ENCODE measurements at regions not wholly inside any gene's neighbourhood (a gene's known extent, or its start where the extent isn't known, plus 50 kb on each side); places are given as distances from the start of the nearest gene placed in this dataset.
"Not testable (repeated sequence)": the region's sequence is repeated elsewhere in the genome, so short reads cannot be mapped to it uniquely, and the experiment has no call there.

GRCh38 chrX:28205126-28205525 is 223.9 kb upstream of the DCAF8L1 start:
- DNase-seq (ENCODE audit: low spot score): no peak

- no peak for DNase-seq (ENCODE audit: low spot score)
Observed at GRCh38 chrX:28189011-28189410, 207.8 kb upstream of the DCAF8L1 start.

- no peak for DNase-seq (ENCODE audit: low spot score)
Observed at GRCh38 chrX:28188526-28188925, 207.3 kb upstream of the DCAF8L1 start.

- DNase-seq (ENCODE audit: low spot score): no peak
Observed at GRCh38 chrX:28180096-28180495, 198.8 kb upstream of the DCAF8L1 start.

- DNase-seq (ENCODE audit: low spot score): no peak
Observed at GRCh38 chrX:28178206-28178605, 197.0 kb upstream of the DCAF8L1 start.

- DNase-seq (ENCODE audit: low spot score): no peak
Observed at GRCh38 chrX:28177202-28177601, 196.0 kb upstream of the DCAF8L1 start.

- DNase-seq (ENCODE audit: low spot score): no peak
Observed at GRCh38 chrX:28170713-28171112, 189.5 kb upstream of the DCAF8L1 start.

GRCh38 chrX:28158019-28158777 is 176.9 kb upstream of the DCAF8L1 start:
- DNase-seq (ENCODE audit: low spot score): no peak

GRCh38 chrX:28152263-28152662 is 171.0 kb upstream of the DCAF8L1 start:
- DNase-seq (ENCODE audit: low spot score): not testable (repeated sequence)

- DNase-seq (ENCODE audit: low spot score): no peak
Observed at GRCh38 chrX:28135378-28136047, 154.3 kb upstream of the DCAF8L1 start.

GRCh38 chrX:28133763-28134162 is 152.5 kb upstream of the DCAF8L1 start:
- DNase-seq (ENCODE audit: low spot score): no peak

GRCh38 chrX:28127662-28128061 is 146.4 kb upstream of the DCAF8L1 start:
- no peak for DNase-seq (ENCODE audit: low spot score)

GRCh38 chrX:28126886-28127285 is 145.6 kb upstream of the DCAF8L1 start:
- DNase-seq (ENCODE audit: low spot score): no peak

- DNase-seq (ENCODE audit: low spot score): no peak
Observed at GRCh38 chrX:28124416-28124815, 143.2 kb upstream of the DCAF8L1 start.

- DNase-seq (ENCODE audit: low spot score): not testable (repeated sequence)
Observed at GRCh38 chrX:28120580-28121245, 139.5 kb upstream of the DCAF8L1 start.

GRCh38 chrX:28120072-28120471 is 138.8 kb upstream of the DCAF8L1 start:
- DNase-seq (ENCODE audit: low spot score): no peak

- no peak for DNase-seq (ENCODE audit: low spot score)
Observed at GRCh38 chrX:28108186-28108945, 127.1 kb upstream of the DCAF8L1 start.

GRCh38 chrX:28099166-28099565 is 117.9 kb upstream of the DCAF8L1 start:
- DNase-seq (ENCODE audit: low spot score): no peak

- DNase-seq (ENCODE audit: low spot score): no peak
Observed at GRCh38 chrX:28085653-28086052, 104.4 kb upstream of the DCAF8L1 start.

- DNase-seq (ENCODE audit: low spot score): no peak
Observed at GRCh38 chrX:28058901-28059300, 77.7 kb upstream of the DCAF8L1 start.

GRCh38 chrX:28042826-28043564 is 61.7 kb upstream of the DCAF8L1 start:
- no peak for DNase-seq (ENCODE audit: low spot score)

GRCh38 chrX:28042260-28042659 is 61.0 kb upstream of the DCAF8L1 start:
- no peak for DNase-seq (ENCODE audit: low spot score)

Measured in cerebellar cortex (tissue), 1 donor.